Urinary bladder (tissue), 3 donors: ENCODE measurements at regions not wholly inside any gene's neighbourhood (a gene's known extent, or its start where the extent isn't known, plus 50 kb on each side); places are given as distances from the start of the nearest gene placed in this dataset.

ENCODE experiments used
- DNase-seq: peaks from one replicate; pipeline ENCODE4 v3.0.0-alpha.2; 2015; ENCODE audit errors: extremely low spot score
- H3K27ac ChIP-seq: one replicate; pipeline ENCODE4 v1.5.1; 2013; ENCODE audit warnings: low read depth, mild to moderate bottlenecking, moderate library complexity
- H3K36me3 ChIP-seq: one replicate; pipeline ENCODE4 v1.6.1; 2013; ENCODE audit warnings: mild to moderate bottlenecking, moderate library complexity; ENCODE audit not compliant: insufficient read depth
- H3K4me1 ChIP-seq: one replicate; pipeline ENCODE4 v1.6.1; 2013; ENCODE audit warnings: mild to moderate bottlenecking, moderate library complexity; ENCODE audit not compliant: insufficient read depth
- H3K4me3 ChIP-seq: one replicate; pipeline ENCODE4 v1.5.1; 2013; ENCODE audit warnings: low read depth, low read length
- WGBS: extraction: QIAGEN DNeasy Blood & Tissue Kit; methylation state at CpG from one replicate; pipeline ENCODE4 v1.1.7; 2013; 5-methylcytosine and 5-hydroxymethylcytosine counted together
- donor health status: healthy with polysubstance abuse.
- donor health status: healthy.

DNA sequence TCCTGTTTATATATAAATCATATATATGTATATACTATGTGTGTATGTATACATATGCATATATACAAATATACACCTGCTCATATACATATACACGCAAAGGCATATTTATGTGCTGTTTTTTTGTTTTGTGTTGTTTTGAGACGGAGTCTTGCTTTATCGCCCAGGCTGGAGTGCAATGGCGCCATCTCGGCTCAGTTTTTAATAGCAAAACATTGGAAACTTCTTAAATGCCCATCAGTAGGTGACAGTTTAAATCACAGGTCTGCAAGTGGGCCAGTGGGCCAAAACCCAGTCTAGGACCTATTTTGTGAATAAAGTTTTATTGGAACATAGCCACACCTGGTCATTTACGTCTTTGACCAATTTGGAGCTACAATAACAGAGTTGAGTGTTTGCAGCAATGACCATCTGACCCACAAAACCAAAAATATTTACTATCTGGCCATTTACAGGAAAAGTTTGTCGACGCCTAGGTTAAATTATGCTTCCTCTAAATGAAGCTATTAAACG lies 132.3 kb downstream of the TOMM20 start:
- Histone ChIP-seq H3K27ac (no peak overlapping the region), H3K4me3 (no peak overlapping the region), H3K36me3 (no peaks in the 10 kb centered on the region), H3K4me1 (no peaks in the 10 kb centered on the region)
- 79% methylated on average over 9 of the region's 9 CpGs for WGBS
- no peak for DNase-seq

DNA sequence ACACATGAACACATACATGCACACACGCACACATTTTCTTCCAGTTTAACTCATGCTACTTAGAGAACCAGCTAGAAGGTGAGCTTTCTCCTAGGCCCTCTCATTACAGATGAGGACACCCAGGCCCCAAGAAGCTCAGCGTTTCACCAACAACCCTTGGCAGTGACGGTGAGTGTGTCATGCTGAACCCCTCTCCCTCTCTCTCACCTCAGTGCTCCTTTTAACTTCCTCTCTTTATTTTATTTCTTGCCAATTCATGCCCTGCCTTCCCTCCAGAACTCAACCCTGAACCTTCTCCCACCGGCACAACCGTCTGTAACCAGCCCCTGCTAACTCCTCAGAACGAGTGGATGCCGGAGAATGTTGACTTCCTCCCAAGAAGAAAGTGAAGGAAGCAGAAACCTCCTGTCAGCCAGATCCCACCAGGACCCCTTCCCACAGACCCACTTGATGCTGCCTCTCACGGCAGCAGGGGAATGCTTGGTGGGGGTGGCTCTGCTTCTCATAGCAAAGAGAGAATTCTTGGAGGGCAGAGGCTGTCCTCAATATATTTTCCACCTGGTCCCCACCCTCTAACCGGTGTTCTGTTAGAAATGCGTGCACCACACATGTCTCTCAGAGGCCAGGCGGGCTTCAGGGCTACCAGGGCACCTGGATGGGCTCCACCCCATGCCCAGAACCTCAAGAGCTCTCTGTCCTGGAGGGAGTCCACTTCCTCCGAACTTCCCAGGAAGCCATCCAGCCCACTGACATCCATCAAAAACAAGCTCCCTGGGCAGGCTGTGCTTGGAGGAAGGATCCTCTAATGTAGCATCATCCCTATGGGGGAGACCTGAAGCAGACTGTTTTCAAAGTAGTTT lies 134.0 kb downstream of the TOMM20 start:
- H3K36me3 ChIP-seq = no peaks in the 10 kb centered on the region
- DNase-seq = no peak
- 82% methylated on average over 12 of the region's 12 CpGs for WGBS
- no peaks in the 10 kb centered on the region for H3K4me1 ChIP-seq
- no peak overlapping the region for H3K4me3 ChIP-seq
- H3K27ac ChIP-seq = no peak overlapping the region

DNA sequence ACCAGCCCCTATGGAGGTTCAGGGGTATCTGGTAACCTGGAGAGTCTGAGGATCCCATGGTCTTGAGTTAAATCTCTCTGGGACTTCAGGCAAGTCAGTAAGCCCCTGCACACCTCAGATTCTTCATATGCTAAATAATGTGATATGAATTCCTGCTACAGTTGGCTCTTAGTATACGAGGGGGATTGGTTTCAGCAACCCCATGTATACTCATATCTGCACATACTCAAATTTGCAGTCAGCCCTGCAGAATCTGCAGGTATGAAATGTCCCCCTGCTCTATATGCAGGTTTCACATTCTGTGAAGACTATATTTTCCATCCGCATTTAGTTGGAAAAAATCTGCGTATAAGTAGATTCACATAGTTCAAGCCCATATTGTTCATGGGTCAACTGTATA lies 136.6 kb downstream of the TOMM20 start:
- no peak for DNase-seq
- H3K27ac ChIP-seq = no peak overlapping the region
- no peaks in the 10 kb centered on the region for H3K36me3 ChIP-seq

DNA sequence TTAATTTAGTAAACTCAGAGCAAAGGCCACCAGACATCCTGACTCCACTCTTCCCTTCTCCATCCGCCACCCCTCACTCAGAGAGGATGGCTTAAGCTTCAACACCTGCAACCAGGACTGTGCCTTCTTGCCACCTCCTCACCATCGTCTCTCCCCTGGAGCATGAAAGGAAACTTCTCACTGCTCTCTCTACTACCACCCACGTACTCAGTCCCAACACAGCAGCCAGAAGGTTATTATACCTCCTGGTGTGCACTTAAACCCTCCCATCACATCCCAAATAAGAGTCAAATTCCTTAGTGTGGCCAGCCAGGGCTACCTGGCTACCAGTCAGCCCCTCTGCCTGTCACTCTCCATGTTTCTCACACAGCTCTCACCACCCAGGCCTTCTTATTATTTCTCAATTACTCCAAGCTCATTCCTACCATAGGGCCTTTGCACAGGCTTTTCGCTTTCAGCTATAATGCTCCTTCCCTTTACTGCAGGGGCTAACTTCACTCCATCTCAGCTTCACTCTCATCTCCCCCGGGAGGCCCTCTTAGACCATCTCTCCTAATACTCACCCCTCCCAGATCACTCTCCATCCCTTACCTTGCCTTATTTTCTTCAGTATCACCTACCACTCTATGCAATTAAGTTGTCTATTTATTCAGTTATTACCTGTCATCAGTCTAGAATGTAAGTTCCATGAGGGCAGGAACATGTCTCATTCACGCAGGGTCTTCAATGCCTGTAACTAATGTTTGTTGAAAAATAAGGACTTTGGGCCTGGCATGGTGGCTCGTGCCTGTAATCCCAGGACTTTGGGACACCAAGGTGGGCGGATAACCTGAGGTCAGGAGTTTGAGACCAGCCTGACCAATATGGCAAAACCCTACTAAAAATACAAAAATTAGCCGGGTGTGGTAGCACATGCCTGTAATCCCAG lies 137.5 kb downstream of the TOMM20 start:
- 95% methylated on average over 9 of the region's 9 CpGs for WGBS

More for the DNA sequence above, 136.6 kb downstream of the TOMM20 start:
- WGBS = 93% methylated on average over 3 of the region's 3 CpGs
- Histone ChIP-seq H3K4me3 (no peak overlapping the region), H3K4me1 (peaks cover 1% of the 10 kb centered on the region)

DNA sequence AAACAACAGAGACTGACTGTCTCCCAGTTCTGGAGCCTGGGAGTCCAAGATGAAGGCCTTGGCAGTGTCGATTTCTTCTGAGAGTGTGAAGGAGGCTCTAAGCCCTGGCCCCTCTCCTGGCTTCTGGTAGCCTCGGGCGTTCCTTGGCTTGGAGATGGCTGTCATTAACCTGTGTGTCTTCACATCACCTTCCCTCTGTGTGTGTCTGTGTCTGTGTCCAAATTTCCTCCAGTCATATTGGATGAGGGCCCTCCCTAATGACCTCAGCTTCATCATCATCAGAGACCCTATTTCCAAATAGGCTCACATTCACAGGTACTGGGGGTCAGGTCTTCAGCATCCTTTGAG lies 138.3 kb downstream of the TOMM20 start:
- Histone ChIP-seq H3K36me3 (no peaks in the 10 kb centered on the region), H3K4me1 (peaks cover 1% of the 10 kb centered on the region)
- 51% methylated on average over 3 of the region's 3 CpGs for WGBS

More for the DNA sequence above, 137.5 kb downstream of the TOMM20 start:
- Histone ChIP-seq H3K27ac (no peak overlapping the region), H3K4me3 (no peak overlapping the region), H3K36me3 (no peaks in the 10 kb centered on the region), H3K4me1 (peaks cover 1% of the 10 kb centered on the region)
- no peak for DNase-seq

DNA sequence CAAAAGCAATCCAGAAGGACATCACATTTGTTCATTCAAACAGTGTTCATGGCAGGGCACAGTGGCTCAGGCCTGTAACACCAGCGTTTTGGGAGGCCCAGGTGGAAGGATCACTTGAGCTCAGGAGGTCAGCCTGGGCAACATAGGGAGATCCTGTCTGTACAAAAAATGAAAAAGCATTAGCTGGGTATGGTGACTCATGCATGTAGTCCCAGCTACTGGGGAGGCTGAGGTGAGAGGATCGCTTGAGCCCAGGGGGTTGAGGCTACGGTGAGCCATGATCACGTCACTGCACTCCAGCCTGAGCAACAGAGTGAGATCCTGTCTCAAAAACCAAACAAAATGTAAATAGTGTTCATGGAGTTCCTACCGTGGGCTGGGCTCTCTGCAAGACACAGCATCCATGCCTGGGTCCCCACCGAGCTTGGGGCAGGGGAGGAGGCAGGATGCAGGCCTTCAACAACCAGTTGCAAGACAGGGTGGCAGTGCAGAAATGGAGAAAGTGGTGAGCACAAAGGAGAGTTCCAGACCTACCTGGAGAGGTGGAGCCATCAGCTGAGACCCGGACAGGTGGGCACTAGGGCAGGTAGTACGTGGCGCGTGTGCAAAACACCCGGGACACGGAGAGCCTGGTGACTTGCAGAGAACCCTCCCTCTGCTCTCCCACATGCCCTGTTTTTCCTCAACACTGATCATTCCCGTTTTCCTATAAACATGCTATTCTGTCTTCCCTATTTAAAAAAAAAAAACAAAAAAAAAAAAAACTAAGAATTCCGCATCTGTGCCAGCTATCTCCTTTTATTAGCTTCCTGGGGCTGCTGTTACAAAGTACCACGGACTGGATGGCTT lies 138.9 kb downstream of the TOMM20 start:
- Histone ChIP-seq H3K36me3 (no peaks in the 10 kb centered on the region), H3K27ac (no peak overlapping the region), H3K4me1 (peaks cover 1% of the 10 kb centered on the region), H3K4me3 (no peak overlapping the region)
- DNase-seq = no peak
- WGBS = 81% methylated on average over 15 of the region's 15 CpGs

More for the DNA sequence above, 138.3 kb downstream of the TOMM20 start:
- DNase-seq = no peak
- peak overlapping the region; percentile 43 for H3K27ac ChIP-seq
- no peak overlapping the region for H3K4me3 ChIP-seq

DNA sequence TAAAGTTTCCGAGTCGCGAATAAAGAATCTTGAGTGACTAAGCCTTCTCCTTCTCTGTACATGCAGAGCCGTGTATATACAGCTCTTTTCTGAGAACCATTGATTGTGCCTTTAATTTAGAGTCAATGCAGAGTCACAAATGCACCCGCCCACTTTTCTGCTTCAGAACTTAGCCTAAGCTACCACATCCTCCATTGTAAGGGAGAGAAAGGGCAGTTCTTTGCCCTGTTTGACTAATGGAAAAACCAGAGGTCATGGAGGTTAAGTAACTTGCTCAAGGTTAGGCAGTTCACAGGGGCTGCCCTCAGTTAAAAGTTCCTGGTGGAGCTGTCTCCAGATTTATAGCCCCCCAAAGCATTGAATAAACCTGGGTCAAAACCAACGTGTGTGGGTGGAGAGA lies 139.6 kb downstream of the TOMM20 start:
- peaks cover 1% of the 10 kb centered on the region for H3K4me1 ChIP-seq
- DNase-seq = no peak

DNA sequence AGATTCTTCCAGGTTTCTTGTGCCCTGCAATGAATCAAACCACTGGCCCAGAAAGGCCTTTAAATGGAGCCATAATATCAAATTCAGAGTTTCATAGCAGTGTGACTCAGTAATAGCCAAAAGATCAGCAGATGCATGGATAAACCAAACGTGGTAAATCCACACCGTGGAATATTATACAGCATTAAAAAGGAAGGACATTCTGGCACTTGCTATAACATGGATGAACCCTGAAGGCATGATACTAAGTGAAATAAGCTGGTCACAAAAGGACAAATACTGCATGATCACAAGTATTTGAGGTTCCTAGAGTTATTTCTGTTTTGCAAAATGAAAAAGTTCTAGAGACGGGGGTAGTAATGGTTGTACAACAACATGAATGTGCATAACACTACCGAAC lies 140.1 kb downstream of the TOMM20 start:
- Histone ChIP-seq H3K4me3 (no peak overlapping the region), H3K36me3 (no peaks in the 10 kb centered on the region), H3K27ac (no peak overlapping the region), H3K4me1 (peaks cover 1% of the 10 kb centered on the region)
- no peak for DNase-seq
- 83% methylated on average over 4 of the region's 4 CpGs for WGBS

More for the DNA sequence above, 139.6 kb downstream of the TOMM20 start:
- Histone ChIP-seq H3K36me3 (no peaks in the 10 kb centered on the region), H3K4me3 (no peak overlapping the region), H3K27ac (no peak overlapping the region)
- 91% methylated on average over 6 of the region's 6 CpGs for WGBS

DNA sequence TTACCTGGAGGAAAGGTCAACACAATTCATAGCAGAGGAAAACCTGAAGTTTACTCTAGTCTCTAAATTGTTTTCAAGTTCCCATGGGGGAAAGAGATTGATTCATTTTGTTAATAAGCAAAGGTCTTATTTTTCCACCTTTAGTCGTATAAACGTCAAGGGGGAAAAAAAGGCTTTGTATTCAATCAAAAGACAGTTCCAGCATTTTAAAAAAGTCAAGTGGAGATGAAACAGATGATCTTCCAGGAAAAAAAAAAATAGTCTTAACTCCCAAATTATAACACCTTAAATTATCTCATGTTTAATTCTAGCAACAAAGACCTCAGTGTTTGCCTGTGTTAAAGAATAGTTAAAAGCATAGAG lies 140.5 kb downstream of the TOMM20 start:
- no peak for DNase-seq
- Histone ChIP-seq H3K27ac (peak overlapping the region; percentile 81), H3K4me3 (no peak overlapping the region), H3K4me1 (peaks cover 1% of the 10 kb centered on the region), H3K36me3 (no peaks in the 10 kb centered on the region)
- 46% methylated on average over 2 of the region's 2 CpGs for WGBS

DNA sequence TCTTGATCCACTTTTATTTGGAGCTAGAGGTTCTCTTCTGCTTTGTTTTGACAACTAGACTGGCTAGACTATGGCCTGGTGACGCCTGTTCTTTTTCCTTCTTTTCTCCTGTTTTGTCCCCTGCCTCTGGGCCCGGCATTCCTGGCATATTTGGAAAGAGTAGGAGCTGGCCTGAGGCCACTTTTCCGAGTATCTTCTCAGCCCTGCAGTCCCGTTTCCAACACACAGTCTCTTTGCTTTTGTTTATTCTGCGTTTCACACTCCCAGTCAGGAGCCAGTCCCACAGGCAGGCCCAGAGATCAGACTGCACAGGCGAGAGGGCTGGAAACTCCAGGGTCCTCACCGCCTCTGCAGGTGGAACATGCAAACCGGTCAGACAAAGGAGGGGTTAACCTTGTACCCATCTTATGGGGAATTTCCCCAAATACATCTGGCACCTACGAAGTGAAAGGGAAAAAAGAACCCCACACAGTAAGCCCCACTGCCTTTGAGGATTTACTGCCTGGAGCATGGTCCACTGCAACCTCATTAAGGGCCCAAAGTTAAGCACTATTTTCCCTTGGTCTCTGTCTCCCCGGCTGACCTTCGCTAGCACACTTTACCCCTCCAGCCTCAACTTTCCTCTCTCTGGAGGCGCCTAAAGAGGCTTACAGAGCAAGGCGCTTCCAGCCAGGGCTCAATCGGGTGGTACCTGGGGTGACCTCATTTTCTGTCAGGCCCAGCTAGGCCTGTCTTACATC lies 141.1 kb downstream of the TOMM20 start:
- H3K36me3 ChIP-seq = no peaks in the 10 kb centered on the region
- H3K27ac ChIP-seq = peak overlapping the region; percentile 81
- WGBS = 33% methylated on average over 14 of the region's 14 CpGs
- no peak for DNase-seq
- H3K4me1 ChIP-seq = peaks cover 1% of the 10 kb centered on the region
- no peak overlapping the region for H3K4me3 ChIP-seq

DNA sequence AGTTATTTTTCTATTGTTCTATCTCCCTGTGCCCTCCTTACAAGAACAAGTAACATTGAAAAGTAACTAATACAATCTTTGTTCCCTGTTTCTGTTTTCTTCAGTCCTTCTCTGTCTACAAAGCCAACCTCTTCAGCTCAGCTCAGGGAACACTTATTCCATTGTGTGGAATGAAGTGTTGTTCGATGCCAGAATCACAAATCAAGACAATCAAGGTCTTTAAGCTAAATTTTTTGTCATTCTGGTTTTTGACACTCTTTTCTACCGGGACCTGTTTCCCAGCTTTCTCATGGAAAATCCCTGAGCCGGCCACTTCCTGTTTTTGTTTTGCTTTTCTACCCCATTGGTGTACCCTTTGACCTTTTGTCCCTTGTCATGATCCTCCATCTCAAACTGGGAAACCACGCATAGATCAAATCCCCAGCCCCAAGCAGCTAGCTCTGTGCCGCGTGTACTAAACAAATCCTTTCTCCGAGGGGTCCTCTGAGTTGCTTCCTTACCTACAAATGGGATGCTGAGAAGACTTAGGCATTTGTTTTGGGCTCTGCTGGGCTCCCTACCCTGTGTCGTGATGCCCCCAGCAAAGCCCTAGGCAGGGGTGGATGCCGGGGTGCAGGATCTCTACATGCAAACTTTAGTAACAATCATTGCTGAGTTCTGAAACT lies 141.8 kb downstream of the TOMM20 start:
- no peak overlapping the region for H3K4me3 ChIP-seq
- H3K27ac ChIP-seq = peak overlapping the region; percentile 81
- no peak for DNase-seq
- H3K4me1 ChIP-seq = peaks cover 1% of the 10 kb centered on the region
- WGBS = 45% methylated on average over 9 of the region's 9 CpGs
- no peaks in the 10 kb centered on the region for H3K36me3 ChIP-seq
